ENCODE measurements at regions not wholly inside any gene's neighbourhood (a gene's known extent, or its start where the extent isn't known, plus 50 kb on each side); places are given as distances from the start of the nearest gene placed in this dataset.

DNA sequence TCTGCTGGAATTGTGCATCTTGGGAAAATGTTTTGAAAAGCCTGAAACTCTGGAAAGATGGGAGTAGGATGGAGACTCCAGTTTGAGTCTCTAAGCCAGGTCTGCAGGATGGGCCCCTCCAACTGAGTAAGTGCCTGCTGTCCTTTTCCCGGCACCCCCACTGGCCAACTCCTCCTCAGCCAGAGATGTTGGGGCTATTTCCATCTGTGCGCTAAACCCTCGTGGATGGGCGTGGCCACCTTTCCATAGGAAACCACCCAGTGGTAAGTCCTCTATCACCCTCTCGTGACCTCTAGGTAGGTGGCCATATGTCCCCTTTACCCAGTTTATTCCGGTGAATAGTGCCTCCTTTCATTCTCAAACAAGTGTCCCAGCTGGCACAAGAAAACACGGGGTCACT is 250.9 kb downstream of the TOMM20 start:
- H3K27me3 ChIP-seq (ENCODE audit: insufficient read depth, low read depth, low read length), result no peaks in the 10 kb centered on the region
- H3K9me3 ChIP-seq (ENCODE audit: low read length), result no peaks in the 10 kb centered on the region
- H4K20me1 ChIP-seq (ENCODE audit: insufficient read depth), result no peaks in the 10 kb centered on the region
- H3K9ac ChIP-seq (ENCODE audit: low read length), result no peak overlapping the region
- H3K4me3 ChIP-seq (ENCODE audit: low read length), result no peak overlapping the region
- H3K36me3 ChIP-seq (ENCODE audit: insufficient read depth, low read length), result no peaks in the 10 kb centered on the region
- no peak overlapping the region for H3K27ac ChIP-seq (ENCODE audit: low read length)
- TF ChIP-seq EP300 (conservative IDR thresholded peaks at IDR 0.05; ENCODE audit: poor library complexity, severe bottlenecking) (no peak), RAD21 (conservative IDR thresholded peaks at IDR 0.05) (no peak), POLR2AphosphoS5 (IDR thresholded peaks at IDR 0.05) (no peak), REST (IDR thresholded peaks at IDR 0.05; ENCODE audit: borderline replicate concordance) (no peak), SMC3 (conservative IDR thresholded peaks at IDR 0.05; ENCODE audit: poor library complexity) (no peak), EZH2 (IDR thresholded peaks at IDR 0.05; ENCODE audit: borderline replicate concordance, insufficient read depth, low read length, poor library complexity, severe bottlenecking) (no peak), TAF1 (IDR thresholded peaks at IDR 0.05; ENCODE audit: low read depth) (no peak), MXI1 (conservative IDR thresholded peaks at IDR 0.05; ENCODE audit: poor library complexity, severe bottlenecking) (no peak)
- TF ChIP-seq, protein P1, sequence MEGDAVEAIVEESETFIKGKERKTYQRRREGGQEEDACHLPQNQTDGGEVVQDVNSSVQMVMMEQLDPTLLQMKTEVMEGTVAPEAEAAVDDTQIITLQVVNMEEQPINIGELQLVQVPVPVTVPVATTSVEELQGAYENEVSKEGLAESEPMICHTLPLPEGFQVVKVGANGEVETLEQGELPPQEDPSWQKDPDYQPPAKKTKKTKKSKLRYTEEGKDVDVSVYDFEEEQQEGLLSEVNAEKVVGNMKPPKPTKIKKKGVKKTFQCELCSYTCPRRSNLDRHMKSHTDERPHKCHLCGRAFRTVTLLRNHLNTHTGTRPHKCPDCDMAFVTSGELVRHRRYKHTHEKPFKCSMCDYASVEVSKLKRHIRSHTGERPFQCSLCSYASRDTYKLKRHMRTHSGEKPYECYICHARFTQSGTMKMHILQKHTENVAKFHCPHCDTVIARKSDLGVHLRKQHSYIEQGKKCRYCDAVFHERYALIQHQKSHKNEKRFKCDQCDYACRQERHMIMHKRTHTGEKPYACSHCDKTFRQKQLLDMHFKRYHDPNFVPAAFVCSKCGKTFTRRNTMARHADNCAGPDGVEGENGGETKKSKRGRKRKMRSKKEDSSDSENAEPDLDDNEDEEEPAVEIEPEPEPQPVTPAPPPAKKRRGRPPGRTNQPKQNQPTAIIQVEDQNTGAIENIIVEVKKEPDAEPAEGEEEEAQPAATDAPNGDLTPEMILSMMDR (IDR thresholded peaks at IDR 0.05; ENCODE audit: poor library complexity, severe bottlenecking), result no peak
- H3F3A ChIP-seq (ENCODE audit: insufficient read depth, low read length, poor library complexity, severe bottlenecking), result no peaks in the 10 kb centered on the region
- no peak overlapping the region for H3K4me2 ChIP-seq (ENCODE audit: low read length)
- no peak overlapping the region for H2AFZ ChIP-seq (ENCODE audit: low read depth, low read length)
- H3K79me2 ChIP-seq (replicated peaks; ENCODE audit: insufficient read depth, low read length), result no peaks in the 10 kb centered on the region
- no peaks in the 10 kb centered on the region for H3K9me2 ChIP-seq (ENCODE audit: insufficient read depth, low read length)

DNA sequence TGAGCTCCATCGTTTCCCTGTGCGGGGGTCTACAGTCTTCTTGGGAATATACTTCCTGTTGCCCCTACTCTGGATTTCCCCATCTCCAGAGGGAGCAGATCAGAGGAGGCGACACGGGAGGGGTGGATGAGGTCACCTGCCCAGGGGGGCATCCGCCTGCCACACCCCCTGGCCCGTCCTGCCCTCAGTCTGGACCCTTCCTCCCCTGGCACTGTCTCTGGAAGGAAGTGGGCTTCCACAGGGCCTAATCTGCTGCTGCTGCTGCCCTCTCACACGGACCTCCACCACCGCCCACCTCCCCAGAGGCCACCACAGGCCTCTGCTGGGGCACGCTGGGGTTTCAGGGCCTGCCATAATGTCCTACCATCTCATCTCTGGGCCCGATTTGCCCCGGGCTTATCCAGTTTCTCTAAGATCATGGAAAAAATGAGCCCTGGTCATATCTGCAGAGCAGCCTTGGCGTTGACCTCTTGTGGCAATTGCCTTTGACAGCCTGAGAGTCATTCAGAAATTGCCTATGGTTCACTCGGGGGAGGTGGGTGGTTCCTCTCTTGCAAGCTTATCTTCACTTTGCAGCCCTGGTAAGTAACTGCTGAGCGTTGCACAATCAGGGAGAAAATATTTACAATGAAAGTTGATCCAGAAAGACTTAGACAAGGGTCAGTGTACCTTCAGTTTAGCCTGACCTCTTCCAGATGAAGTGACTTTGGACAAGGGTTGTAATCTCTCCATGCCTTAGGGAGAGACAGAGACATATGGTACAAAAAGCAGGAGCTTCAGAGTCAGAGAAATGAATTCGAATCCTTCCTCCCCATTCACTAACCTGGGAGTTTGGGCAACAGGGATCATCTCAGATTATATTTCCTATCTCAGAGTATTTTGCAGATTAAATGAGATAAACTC is 252.4 kb downstream of the TOMM20 start:
- no peaks in the 10 kb centered on the region for H3F3A ChIP-seq (ENCODE audit: insufficient read depth, low read length, poor library complexity, severe bottlenecking)
- no peak overlapping the region for H3K27ac ChIP-seq (ENCODE audit: low read length)
- no peaks in the 10 kb centered on the region for H3K27me3 ChIP-seq (ENCODE audit: insufficient read depth, low read depth, low read length)
- no peak overlapping the region for H3K4me2 ChIP-seq (ENCODE audit: low read length)
- H3K4me3 ChIP-seq (ENCODE audit: low read length), result no peak overlapping the region
- H3K9me2 ChIP-seq (ENCODE audit: insufficient read depth, low read length), result no peaks in the 10 kb centered on the region
- H3K9ac ChIP-seq (ENCODE audit: low read length), result no peak overlapping the region
- H2AFZ ChIP-seq (ENCODE audit: low read depth, low read length), result no peak overlapping the region
- H4K20me1 ChIP-seq (ENCODE audit: insufficient read depth), result no peaks in the 10 kb centered on the region
- TF ChIP-seq MXI1 (conservative IDR thresholded peaks at IDR 0.05; ENCODE audit: poor library complexity, severe bottlenecking) (no peak), RAD21 (conservative IDR thresholded peaks at IDR 0.05) (no peak), EZH2 (IDR thresholded peaks at IDR 0.05; ENCODE audit: borderline replicate concordance, insufficient read depth, low read length, poor library complexity, severe bottlenecking) (no peak), EP300 (conservative IDR thresholded peaks at IDR 0.05; ENCODE audit: poor library complexity, severe bottlenecking) (no peak), REST (IDR thresholded peaks at IDR 0.05; ENCODE audit: borderline replicate concordance) (no peak), TAF1 (IDR thresholded peaks at IDR 0.05; ENCODE audit: low read depth) (no peak), SMC3 (conservative IDR thresholded peaks at IDR 0.05; ENCODE audit: poor library complexity) (no peak), POLR2AphosphoS5 (IDR thresholded peaks at IDR 0.05) (no peak)
- TF ChIP-seq, protein P1 (IDR thresholded peaks at IDR 0.05; ENCODE audit: poor library complexity, severe bottlenecking), result no peak
- H3K36me3 ChIP-seq (ENCODE audit: insufficient read depth, low read length), result no peaks in the 10 kb centered on the region
- no peaks in the 10 kb centered on the region for H3K9me3 ChIP-seq (ENCODE audit: low read length)
- no peaks in the 10 kb centered on the region for H3K79me2 ChIP-seq (replicated peaks; ENCODE audit: insufficient read depth, low read length)

All from neural cell (in vitro differentiated cells).